HL-60/S4 treated with retinoic acid at 250 ng/mL for 4 days and 3 days (cell line): ENCODE measurements at regions not wholly inside any gene's neighbourhood (a gene's known extent, or its start where the extent isn't known, plus 50 kb on each side); places are given as distances from the start of the nearest gene placed in this dataset.
"Not testable (repeated sequence)": the region's sequence is repeated elsewhere in the genome, so short reads cannot be mapped to it uniquely, and the experiment has no call there.

Source experiments
- in situ Hi-C: fragments of 300-500 bp; cut with MboI; formaldehyde crosslinking; loops from 2 replicates; pipeline ENCODE4 v1.7.0; 2022; ENCODE audit warnings: low sequenced_read_pairs

GRCh38 chr4:28436191-28437080 lies 1575.8 kb downstream of the STIM2 start:
- in situ Hi-C loops: no loop called here

GRCh38 chr4:28443371-28443770 lies 1582.7 kb downstream of the STIM2 start:
- in situ Hi-C loops: no loop called here

- in situ Hi-C loops: no loop called here
Measured at GRCh38 chr4:28443801-28444412, 1583.3 kb downstream of the STIM2 start.

- in situ Hi-C loops: no loop called here
Measured at GRCh38 chr4:28444886-28445496, 1584.3 kb downstream of the STIM2 start.

- in situ Hi-C loops: no loop called here
Measured at GRCh38 chr4:28449085-28449484, 1588.4 kb downstream of the STIM2 start.

GRCh38 chr4:28451346-28451745 lies 1590.7 kb downstream of the STIM2 start:
- in situ Hi-C loops: no loop called here

GRCh38 chr4:28462766-28463700 lies 1602.4 kb downstream of the STIM2 start:
- in situ Hi-C loops: no loop called here

- in situ Hi-C loops: no loop called here
Measured at GRCh38 chr4:28464823-28465222, 1604.2 kb downstream of the STIM2 start.

GRCh38 chr4:28466886-28467285 lies 1606.2 kb downstream of the STIM2 start:
- in situ Hi-C loops: not testable (repeated sequence)

- in situ Hi-C loops: no loop called here
Measured at GRCh38 chr4:28469387-28469786, 1608.7 kb downstream of the STIM2 start.

GRCh38 chr4:28469886-28470285 lies 1609.2 kb downstream of the STIM2 start:
- in situ Hi-C loops: no loop called here

- in situ Hi-C loops: no loop called here
Measured at GRCh38 chr4:28475381-28475780, 1614.7 kb downstream of the STIM2 start.

GRCh38 chr4:28479666-28480065 lies 1619.0 kb downstream of the STIM2 start:
- in situ Hi-C loops: no loop called here

GRCh38 chr4:28481565-28481964 lies 1620.9 kb downstream of the STIM2 start:
- in situ Hi-C loops: no loop called here

GRCh38 chr4:28482580-28483270 lies 1622.1 kb downstream of the STIM2 start:
- in situ Hi-C loops: no loop called here

- in situ Hi-C loops: no loop called here
Measured at GRCh38 chr4:28488021-28488420, 1627.4 kb downstream of the STIM2 start.

- in situ Hi-C loops: no loop called here
Measured at GRCh38 chr4:28490669-28491068, 1630.0 kb downstream of the STIM2 start.

GRCh38 chr4:28505064-28505463 lies 1644.4 kb downstream of the STIM2 start:
- in situ Hi-C loops: no loop called here

- in situ Hi-C loops: no loop called here
Measured at GRCh38 chr4:28508636-28509035, 1648.0 kb downstream of the STIM2 start.

- in situ Hi-C loops: not testable (repeated sequence)
Measured at GRCh38 chr4:28514766-28515165, 1654.1 kb downstream of the STIM2 start.
